NCI-H345 treated with DMSO at 0.1 percent for 48 hours (cell line): ENCODE measurements at regions not wholly inside any gene's neighbourhood (a gene's known extent, or its start where the extent isn't known, plus 50 kb on each side); places are given as distances from the start of the nearest gene placed in this dataset.

Experiments used
- DNase-seq: peaks from one replicate; lab custom pipeline; 2025; ENCODE audit not compliant: unreplicated experiment; lab: John Stamatoyannopoulos, UW

DNA sequence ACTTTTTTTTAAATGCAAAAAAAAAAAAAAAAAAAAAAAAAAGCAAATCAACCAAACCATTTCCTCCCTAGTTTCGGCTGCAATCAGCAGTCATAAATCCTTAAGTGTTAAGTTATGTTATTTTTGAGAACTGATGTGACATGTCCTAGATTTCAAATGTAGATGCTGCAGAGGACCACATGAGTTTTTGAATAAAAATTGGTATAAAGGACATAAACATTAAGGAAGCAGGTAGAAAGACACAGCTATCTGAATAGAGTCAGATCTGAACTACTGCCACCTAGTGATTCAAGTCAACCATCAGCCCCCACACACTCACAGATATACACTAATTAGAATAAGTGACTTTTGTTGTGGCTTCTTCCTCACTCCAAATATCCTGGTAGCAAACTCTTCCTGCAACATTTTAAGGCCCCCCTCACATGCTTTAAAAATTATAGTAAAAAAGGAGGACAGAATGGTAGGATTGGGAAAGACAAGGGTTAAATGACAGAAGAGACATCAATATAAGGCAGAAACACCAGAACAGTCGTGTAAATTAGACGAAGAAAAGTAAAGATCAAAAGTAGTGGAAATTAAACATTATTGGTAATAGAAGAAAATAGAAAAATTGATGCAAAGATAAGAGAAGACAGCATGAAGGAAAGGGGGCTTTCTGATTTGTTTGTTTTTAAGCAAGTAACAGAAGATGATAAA is 394.5 kb upstream of the ATP2B1 start:
- no peak for DNase-seq

DNA sequence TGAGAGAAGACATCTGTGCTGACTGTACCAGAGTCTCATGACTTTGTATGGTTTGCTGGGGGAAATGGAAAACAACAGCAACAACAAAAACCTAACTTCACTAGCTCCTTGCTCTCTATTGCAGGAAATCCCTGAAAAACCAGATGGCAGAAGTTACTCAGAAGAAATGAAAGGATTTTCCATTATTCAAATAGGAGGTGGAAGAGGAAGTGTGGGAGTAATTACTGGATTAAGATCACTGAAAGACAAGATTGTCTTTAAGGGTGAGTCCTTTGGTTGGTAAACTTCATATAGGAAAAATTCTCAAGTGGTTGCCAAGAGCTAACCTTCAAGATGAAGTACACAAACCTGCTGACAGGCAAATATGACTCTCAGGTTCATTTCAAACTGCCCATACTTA is 391.9 kb upstream of the ATP2B1 start:
- DNase-seq, result no peak

DNA sequence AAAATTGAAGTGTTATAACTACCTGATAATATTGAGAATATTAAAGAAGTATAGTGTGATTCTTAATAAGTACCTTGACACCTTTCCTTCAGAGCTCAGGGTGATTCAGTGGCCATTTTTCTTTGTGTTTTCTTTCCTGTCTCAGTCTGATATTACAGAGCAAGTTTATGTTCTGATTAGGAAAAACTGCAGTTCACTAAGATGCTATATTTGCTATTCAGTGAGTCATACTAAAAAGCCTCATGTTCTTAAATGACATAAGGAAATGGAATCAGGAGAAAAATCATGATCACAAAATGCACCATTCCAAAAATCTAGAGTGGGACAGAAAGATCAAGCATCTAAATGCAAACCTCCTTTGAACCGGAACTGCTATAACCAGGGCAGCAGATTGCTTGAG is 390.6 kb upstream of the ATP2B1 start:
- DNase-seq, result no peak

DNA sequence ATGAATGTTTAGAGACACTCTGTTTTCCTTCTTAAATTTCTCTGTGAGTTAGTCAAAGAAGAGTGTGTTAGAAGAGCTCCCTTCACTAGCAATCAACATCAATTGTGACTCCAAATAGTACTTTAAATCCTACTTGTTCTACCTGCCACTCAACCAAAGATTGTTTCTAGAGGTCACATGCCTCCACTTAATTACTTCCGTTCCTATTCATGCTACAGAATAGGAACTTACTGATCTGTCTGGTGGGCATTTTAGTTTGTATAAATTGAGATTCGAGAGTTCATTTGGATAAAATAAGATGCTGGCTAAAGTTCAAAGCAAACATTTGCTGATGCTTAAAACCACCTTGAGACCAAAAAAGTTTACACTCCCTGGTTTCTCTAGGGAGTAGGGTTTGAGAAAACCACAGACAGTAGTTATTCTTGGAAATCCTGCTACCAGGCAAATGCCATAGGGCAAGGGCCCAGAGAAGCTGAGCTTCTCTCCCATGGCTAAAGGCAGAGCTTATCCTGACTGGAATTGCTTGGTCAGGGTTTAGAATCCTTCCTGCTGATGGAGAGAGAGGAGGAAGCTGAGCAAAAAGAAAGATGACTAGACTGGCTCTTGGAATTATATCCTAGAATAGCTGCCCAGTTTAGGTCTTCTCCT is 389.6 kb upstream of the ATP2B1 start:
- DNase-seq, result no peak

DNA sequence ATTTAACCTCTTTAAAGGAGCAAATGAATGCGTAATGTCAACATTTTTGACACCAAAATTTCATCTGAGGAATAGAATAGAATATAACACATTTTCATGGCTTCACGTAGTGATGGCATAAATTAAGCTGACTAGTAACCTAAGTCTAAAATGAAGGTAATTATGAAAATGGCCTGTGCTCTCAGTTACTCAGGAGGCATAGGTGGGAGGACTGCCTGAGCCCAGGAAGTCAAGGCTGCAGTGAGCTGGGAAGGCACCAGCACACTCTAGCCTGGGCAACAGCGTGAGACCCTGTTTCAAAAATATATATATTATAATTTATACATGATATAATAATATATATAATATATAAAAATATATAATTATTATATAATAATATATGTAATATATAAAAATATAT is 383.2 kb upstream of the ATP2B1 start:
- DNase-seq, result no peak

DNA sequence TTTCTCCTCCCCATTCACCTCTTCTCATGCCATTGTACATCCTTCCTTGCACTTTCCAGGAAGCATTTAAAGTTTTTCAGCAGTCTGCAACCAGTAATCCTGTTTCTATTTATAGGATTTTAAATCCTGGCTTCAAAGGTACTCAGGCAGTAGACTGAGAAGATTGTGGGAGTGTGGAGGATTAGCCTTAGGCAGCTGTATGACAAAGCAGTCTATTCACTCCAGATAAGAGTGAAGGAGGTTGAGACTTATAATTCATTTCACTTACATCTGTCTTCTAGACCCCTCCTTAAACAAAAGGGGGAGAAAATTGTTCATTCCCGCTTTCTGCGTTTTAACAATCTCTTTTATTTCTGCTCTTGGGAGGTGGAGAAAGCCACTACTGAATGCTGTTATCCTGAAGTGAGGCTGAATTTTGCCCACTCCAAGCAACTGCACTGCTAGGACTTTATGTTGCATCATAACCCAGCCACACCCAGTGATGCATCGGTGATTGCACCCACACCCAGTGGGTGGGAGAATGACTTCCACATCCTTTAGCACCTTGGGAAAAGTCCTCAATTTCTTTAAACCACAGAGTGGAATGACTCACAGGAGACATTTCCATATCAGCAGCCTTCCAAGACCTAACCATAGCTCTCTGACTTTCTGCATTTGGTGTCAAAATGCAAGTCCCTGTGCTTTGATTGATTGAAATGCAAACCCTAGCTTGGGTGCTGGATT is 382.5 kb upstream of the ATP2B1 start:
- DNase-seq, result no peak

DNA sequence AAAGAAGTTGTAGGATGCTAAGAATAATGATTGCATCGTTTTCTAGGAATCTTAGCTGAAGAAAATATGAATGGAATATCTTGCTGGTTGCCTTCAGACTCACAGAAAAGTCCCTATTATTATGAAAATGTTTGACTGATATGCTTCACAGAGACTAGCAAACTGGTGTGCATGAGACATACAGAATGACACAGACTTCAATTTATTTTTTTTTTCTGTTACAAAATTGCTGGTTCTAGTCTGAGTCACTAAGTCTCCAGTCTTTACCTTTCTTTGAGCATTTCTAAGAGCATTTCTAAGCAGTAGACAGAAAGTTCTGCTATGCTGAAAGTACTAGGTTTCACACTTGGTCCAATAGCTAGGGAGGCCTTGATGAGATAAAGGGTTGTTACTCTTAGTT is 377.6 kb upstream of the ATP2B1 start:
- no peak for DNase-seq

DNA sequence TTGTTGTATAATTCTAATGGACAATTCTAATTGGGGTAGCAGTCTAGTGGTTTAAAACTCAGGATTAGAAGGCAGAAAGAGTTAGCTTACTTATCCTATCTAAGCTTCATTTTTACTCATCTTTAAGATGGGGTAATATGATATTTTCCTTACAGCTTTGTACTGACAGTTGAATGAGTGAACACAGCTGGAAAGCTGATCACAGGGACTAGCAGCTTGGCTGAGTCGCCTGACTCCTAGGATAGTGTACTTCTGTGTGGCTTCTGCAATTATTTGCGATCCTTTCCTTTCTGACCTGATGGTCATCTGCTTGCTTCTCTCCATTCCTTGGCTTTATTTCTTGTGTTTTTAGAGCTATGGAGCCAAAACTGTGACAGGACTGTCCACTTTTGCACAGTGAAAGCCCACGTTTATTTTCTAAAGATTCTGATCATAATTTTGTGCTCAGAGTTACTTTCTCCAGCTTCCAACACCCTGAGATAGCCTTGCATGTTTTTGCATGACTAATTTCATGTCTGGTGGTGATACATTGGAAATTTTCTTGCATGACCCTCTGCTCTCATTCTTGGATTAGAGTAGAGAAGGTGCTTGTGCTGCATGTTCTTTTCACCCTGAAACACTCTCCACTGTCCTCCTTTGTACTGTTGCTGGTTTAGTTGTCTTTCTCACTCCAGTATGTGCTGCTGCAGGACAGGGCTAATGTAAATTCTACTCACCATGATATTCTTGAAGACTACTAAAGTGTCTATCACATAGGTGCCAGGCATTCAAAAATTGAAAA is 377.0 kb upstream of the ATP2B1 start:
- no peak for DNase-seq

DNA sequence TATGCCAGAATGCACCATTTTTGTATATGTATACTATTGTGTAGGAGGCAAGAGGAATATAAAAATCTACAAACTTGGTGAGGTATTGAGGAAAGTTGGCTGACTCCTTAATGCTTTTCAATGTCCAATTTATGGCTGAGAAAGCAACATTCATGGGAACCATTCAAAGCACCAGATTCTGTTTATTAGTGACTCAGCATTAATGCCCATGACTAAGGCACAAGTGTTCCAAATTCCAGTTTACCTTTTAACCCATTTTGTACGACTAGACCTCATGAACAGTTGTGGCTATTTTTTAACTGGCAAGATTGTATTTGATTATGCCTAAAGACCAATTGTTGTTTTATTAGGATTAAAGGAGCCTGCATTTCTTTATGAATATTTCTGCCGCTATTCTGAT is 375.4 kb upstream of the ATP2B1 start:
- DNase-seq, result no peak

DNA sequence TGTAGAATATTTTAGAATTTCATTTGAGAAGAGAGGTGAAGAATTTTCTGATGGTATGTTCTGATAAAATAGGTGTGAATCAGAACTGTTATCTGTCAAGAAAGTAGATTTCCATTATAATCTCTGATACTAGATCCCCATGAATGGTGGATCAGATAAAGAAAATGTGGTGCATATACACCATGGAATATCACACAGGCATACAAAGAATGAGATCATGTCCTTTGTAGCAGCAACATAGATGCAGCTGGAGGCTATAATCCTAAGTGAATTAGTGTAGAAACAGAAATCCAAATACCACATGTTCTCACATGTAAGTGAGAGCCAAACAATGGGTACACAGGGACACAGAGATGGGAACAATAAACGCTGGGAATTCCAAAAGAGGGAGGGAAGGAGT is 372.0 kb upstream of the ATP2B1 start:
- no peak for DNase-seq

DNA sequence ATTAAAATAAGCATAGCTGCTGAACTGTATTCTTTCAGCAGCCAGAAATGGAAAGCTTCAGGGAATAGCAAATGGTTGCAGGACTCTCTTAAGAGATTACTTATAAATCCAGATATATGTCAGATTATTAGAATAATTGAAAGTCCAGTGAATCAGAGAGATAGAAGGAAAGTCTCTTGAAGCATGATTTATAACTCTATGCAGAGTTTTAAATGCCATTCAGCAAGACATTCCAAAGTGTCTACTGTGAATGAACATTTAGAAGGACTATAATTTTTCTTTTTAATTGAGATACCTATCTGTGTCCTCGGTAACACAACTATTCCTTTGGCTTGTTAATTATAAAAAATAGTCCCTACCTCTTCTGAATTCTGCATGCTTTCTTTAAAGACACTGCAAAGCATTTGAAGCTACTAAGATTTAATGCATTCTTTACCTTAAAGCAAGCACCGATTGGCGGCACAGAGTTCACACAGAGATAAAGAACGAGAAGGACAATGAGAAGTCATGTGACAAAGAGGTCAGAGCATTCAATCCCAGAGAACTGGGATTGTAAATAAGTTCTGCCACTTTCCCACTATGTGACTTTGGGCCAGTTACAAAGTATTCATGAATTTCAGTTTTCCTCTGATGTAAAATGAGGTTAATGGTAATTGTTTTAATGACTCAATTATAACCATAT is 371.0 kb upstream of the ATP2B1 start:
- DNase-seq, result no peak

DNA sequence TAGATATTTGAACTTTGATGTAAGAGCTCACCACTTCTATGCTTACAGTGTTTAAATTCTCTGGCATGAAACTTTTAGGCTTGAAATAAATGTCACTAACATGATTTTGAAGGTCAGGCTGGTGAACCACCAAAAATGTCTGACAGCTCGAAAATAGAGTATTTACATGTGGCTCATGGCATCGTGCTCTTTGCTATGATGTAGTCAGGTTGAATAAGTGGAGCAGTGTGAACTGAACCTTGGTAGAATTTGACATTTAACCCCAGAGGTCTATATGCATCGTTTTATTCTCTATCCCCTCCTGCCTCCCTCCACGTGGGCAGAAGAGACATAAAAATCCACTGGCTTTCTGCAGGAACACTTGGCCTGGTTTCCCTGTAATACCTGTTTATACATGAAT is 369.7 kb upstream of the ATP2B1 start:
- DNase-seq, result no peak

DNA sequence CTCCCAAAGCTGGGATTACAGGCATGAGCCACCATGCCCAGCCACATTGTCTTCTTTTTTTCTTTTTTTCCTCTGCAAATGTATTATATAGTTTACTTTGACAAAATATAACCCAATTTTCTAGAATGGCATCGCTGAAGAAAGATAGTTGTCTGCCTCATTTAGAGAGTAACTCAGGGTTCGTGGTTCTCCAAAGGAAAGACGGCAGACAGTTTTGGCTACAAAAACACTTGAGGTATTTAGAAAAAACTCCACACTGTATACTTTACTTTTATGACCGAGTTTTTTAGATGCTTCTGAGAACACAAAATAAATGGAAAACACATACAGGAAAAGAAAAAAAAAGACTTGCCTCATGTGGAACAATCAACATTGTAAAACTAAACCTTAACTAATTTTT is 369.1 kb upstream of the ATP2B1 start:
- DNase-seq, result no peak

DNA sequence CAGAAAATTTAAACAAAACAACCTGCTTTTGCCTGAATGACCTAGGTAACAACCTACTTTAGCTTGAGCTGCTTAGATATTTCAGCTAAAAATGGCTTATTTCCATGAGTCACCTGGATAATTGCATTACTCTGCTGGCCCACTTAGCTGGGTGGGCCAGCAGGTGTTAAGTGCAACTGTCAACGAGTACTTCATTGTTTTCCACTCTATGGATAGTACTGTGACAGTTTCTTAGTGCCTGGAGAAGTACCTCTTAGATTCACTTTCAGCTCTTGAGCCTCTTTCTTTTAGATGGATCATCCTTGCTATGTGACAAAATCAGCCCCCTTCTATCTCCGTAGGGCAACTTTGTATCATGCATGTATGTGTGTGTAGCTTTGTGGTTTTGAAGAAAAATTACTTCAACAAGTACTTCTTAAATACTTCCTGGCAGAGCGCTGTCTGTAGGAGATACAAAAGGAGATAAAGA is 368.2 kb upstream of the ATP2B1 start:
- no peak for DNase-seq

DNA sequence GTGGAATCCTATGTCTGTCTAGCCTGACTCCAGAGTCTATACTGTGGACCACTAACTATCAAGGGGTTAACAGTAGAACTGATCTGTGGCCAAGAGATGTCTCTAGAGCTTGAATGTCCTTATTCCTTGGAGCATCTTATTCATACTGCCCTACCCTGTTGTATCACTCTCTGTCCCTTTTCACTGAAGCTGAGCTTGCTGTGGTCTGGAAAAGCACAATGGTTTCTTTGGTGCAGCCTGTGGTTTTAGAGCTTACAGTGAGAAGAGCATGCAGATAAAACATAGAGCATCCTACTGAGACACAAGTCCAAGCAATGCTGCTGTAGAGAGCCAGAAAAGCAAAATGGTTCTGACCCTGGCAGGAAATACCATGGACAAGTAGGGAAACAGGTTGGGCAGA is 367.0 kb upstream of the ATP2B1 start:
- DNase-seq, result no peak

DNA sequence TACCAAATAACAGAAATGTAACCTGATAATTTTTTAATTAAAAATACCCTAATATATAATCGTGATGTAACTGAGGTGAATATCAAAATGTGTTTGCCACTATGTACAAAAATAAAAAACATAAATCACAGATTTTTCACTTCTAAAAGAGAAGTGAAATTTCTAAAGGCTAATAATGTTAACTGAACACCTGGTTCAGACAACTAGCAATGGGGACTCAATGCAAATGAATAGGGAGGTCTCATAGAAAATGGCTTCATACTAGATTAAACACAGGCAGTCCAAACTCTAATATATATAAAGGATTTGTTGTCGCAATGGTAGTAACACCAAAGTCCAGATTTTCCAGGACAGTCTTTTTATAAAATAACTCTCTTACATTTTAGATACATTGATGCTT is 365.4 kb upstream of the ATP2B1 start:
- DNase-seq, result no peak

DNA sequence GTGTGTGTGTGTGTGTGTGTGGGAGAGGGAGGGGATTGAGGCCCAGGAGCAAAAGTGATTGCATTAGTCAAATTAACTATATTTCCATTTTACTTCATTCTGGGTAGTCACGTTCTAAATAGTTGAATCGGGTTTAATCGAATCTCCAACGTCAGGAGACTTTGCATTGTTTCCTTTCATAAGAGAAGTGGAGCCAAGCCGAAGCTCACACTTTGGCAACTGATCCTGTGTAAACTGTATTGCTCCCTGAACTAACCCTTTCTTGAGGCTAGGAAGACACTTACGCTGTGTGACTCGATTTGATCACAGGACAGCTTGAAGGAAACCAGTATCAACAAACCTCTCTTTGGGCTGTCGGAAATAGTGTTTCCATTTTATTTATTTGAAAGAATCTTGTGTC is 363.4 kb upstream of the ATP2B1 start:
- DNase-seq, result no peak

DNA sequence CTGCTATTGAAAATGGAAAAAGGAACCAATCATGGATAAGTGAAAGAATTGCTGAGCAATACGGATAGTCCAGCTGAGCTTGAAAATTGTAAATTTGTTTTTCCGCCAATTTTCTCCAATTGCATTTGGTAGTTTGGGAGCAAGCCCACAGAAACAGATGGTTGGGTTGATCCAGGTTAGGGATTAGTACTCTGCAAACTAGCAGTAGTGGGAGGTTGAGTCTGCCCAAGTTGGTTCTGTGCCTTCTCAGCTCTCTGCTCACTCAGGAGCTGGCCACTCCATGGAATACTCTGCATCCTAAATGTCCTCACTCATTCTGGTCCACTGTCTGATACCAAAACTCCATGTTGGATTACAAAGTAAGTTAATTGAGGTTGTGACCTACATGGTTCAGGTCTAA is 361.1 kb upstream of the ATP2B1 start:
- no peak for DNase-seq

DNA sequence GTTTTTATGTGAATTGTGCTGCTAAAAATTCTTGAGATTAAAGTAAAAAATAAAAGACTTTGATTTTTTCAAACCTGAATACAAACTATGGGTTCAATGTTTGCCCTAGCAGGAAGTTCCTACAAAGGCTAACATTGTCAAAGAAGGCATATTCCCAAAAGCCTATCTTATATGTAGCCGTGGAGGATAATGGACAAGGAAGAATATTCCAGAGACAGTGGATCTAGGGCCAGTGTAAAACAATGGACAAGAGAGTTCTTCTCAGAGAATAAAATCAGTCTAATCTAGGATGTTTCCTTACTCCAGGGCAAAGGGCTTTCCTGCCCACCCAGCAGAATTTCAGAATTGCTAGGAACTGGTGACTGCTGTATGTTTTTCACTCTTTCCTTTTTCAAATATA is 359.2 kb upstream of the ATP2B1 start:
- no peak for DNase-seq

DNA sequence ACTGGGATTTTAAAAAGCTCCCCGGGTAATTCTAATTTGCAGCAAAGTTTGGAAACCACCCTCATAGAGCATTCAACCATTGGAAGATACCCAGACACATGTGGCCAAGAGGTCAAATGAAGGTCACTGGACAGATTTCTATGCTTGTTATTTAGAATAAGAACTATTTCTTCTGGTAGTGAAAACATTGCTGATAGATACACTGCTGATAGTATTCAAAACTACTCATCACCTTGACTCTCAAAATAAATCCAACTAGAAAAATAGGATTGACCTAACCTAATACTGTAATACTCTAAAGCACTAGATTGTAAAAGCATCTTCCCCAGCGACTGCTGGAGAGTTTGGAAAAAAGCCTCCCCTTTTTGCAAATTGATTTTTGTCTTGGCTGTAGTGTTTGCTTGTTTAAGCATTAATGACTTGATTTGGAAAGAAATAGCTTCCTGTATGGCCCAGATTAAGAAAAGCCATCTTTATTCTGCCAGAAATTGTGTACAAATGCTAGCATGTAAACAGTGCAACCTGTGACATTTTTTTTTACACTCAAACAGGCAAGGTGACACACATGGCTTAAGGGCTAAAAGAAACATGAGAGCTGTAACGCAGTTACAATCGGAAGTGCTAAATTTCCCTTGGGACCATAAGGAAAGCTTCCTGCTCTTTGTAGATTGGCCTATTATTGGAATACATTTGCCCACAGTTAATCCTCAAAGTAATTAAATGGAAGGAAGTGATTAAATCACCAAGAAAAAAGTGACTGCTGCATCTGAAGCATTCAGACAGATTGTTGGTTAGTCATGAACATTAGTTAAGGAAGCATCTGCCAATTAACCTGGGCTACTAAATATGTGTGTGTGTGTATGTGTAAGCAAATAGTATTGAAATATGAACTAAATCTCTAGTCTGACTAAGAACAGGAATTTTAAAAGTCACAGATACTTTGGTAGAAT is 356.5 kb upstream of the ATP2B1 start:
- peak; percentile 3 for DNase-seq
